Transverse colon (tissue), 4 donors: ENCODE measurements at regions not wholly inside any gene's neighbourhood (a gene's known extent, or its start where the extent isn't known, plus 50 kb on each side); places are given as distances from the start of the nearest gene placed in this dataset.

Experiments
- DNase-seq: peaks from one replicate; pipeline ENCODE4 v3.0.0-alpha.2; 2019
- H3K27ac ChIP-seq, 4 donors: fragments of 200-600 bp; sonication (generic); 2 replicates each; pipeline ENCODE4 v1.5.1; 2016 to 2018; ENCODE audit warnings: inconsistent platforms in 4 of 4
- H3K27me3 ChIP-seq: fragments of 200-600 bp; sonication (generic); 2 replicates; pipeline ENCODE4 v1.5.1; 2017; ENCODE audit warnings: inconsistent platforms
- H3K36me3 ChIP-seq, 4 donors: fragments of 200-600 bp; sonication (generic); 2 replicates each; pipeline ENCODE4 v1.5.1; 2017 to 2019; ENCODE audit warnings: inconsistent platforms in 4 of 4
- H3K4me1 ChIP-seq, 4 donors: fragments of 200-600 bp; sonication (generic); 2 replicates each; pipeline ENCODE4 v1.5.1; 2017 to 2020; ENCODE audit warnings: inconsistent platforms in 4 of 4
- H3K4me3 ChIP-seq, 4 donors: fragments of 200-600 bp; sonication (generic); 1 replicate in 1 of 4; 2 replicates in 3 of 4; pipeline versions ENCODE4 v1.5.1 to v1.6.1; 2017 to 2019; ENCODE audit warnings: inconsistent platforms in 4 of 4
- H3K9me3 ChIP-seq, 2 donors: fragments of 200-600 bp; sonication (generic); 2 replicates each; pipeline ENCODE4 v1.5.1; 2017 to 2019; ENCODE audit warnings: inconsistent platforms in 2 of 2
- EP300 ChIP-seq: sonication (generic); formaldehyde crosslinking; IDR thresholded peaks from one replicate; pipeline ENCODE4 v1.6.1; 2017; ENCODE audit warnings: antibody characterized with exemption, low read depth
- POLR2A ChIP-seq: fragments of 450-650 bp; IDR thresholded peaks from one replicate; pipeline ENCODE4 v1.6.1; 2016; ENCODE audit warnings: antibody characterized with exemption, mild to moderate bottlenecking, moderate library complexity
- POLR2AphosphoS5 ChIP-seq, 3 donors: sonication (generic); formaldehyde crosslinking; IDR thresholded peaks; one replicate each; pipeline ENCODE4 v1.6.1; 2016; ENCODE audit warnings: antibody characterized with exemption in 3 of 3
- WGBS, 2 donors: methylation state at CpG; one replicate each; pipeline ENCODE4 v1.1.5; 2018; ENCODE audit warnings: low coverage in 1 of 2; 5-methylcytosine and 5-hydroxymethylcytosine counted together
- in situ Hi-C, 4 donors: fragments of 200-750 bp; cut with MboI; loops; one replicate each; pipeline versions ENCODE4 v1.15.0 to v1.15.1; 2017; ENCODE audit warnings: low sequenced_read_pairs in 3 of 4, low pct_ligation_motif_present in 1 of 4, low pct_unique_long_range_greater_than_20kb in 1 of 4
- intact Hi-C: fragments of 100-400 bp; cut with DNase I; formaldehyde crosslinking; loops from one replicate; pipeline ENCODE4 v1.15.1; 2023; ENCODE audit warnings: low total_unique reads
- TF ChIP-seq, protein P1 (sequence below), 5 experiments: fragments of 200-600 bp in 3 of 5; fragments of 450-650 bp in 2 of 5; sonication (generic) in 3 of 5; IDR thresholded peaks; 1 replicate in 2 of 5; 2 replicates in 3 of 5; pipeline ENCODE4 v1.5.1; 2016 to 2017; ENCODE audit warnings: antibody characterized with exemption in 5 of 5, inconsistent platforms in 3 of 5, mild to moderate bottlenecking in 2 of 5, moderate library complexity in 1 of 5

DNA sequence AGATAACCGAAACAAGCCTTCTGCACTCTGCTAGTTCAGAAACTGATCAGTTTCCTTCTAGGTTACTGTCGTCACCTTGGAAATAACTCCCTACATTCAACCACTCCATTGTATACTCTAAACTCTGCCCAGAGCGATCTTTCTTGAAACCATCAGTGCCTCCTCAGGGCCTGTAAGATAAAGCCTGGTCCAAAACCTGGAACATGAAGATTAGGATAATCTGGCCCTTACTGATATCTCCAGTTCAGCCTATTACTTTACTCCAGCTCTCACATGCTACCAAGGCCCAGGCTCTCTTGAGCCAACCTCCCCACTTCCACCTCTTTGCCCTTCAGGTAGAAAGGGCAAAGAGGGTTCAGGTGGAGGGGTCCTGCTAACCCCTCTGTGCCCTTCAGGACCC is 125.3 kb upstream of the RXFP2 start:
- WGBS, 2 donors = 93% methylated on average over 3 of the region's 3 CpGs; no CpG with 5 or more reads in 1 of the 2 donors

DNA sequence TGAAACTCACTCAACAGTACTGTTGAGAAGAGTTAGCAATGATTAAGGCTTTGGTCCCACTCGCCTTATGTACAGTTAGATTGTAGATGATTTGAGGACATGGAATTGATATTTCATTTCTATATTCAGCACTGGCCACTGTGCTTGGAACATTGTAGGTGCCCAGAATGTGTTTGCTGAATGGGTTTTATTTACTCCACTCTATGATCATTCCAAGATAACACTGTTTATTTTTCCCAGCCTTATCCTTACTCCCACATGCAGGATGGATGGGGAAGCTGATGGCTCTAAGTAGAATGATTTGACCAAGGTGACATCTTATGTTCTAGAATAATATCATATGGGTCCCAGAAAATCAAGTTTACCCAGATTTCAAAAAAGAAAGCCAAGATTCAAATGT is 124.6 kb upstream of the RXFP2 start:
- Histone ChIP-seq H3K27ac (no peak overlapping the region), H3K4me3 (no peak overlapping the region), H3K36me3 (no peaks in the 10 kb centered on the region), H3K9me3 (peaks cover 0 to 8% of the 10 kb centered on the region in 2 donors), H3K4me1 (no peaks in the 10 kb centered on the region), H3K27me3 (no peaks in the 10 kb centered on the region)
- intact Hi-C loops (no loop called here), in situ Hi-C loops (no loop called here)
- no peak for TF ChIP-seq POLR2AphosphoS5 (IDR thresholded peaks at IDR 0.05)
- TF ChIP-seq EP300 = no peak
- no peak for TF ChIP-seq POLR2A
- TF ChIP-seq, protein P1, sequence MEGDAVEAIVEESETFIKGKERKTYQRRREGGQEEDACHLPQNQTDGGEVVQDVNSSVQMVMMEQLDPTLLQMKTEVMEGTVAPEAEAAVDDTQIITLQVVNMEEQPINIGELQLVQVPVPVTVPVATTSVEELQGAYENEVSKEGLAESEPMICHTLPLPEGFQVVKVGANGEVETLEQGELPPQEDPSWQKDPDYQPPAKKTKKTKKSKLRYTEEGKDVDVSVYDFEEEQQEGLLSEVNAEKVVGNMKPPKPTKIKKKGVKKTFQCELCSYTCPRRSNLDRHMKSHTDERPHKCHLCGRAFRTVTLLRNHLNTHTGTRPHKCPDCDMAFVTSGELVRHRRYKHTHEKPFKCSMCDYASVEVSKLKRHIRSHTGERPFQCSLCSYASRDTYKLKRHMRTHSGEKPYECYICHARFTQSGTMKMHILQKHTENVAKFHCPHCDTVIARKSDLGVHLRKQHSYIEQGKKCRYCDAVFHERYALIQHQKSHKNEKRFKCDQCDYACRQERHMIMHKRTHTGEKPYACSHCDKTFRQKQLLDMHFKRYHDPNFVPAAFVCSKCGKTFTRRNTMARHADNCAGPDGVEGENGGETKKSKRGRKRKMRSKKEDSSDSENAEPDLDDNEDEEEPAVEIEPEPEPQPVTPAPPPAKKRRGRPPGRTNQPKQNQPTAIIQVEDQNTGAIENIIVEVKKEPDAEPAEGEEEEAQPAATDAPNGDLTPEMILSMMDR (IDR thresholded peaks at IDR 0.05) = no peak
- DNase-seq = no peak
- WGBS, 2 donors = 64 to 71% methylated on average over 1 of the region's 1 CpG

More for the DNA sequence above, 125.3 kb upstream of the RXFP2 start:
- Histone ChIP-seq H3K9me3 (peaks cover 0 to 8% of the 10 kb centered on the region in 2 donors), H3K36me3 (no peaks in the 10 kb centered on the region), H3K4me1 (no peaks in the 10 kb centered on the region), H3K27me3 (no peaks in the 10 kb centered on the region), H3K27ac (no peak overlapping the region), H3K4me3 (no peak overlapping the region)
- in situ Hi-C loops (no loop called here), intact Hi-C loops (no loop called here)
- TF ChIP-seq POLR2A (no peak), POLR2AphosphoS5 (IDR thresholded peaks at IDR 0.05) (no peak), EP300 (no peak)
- no peak for DNase-seq

DNA sequence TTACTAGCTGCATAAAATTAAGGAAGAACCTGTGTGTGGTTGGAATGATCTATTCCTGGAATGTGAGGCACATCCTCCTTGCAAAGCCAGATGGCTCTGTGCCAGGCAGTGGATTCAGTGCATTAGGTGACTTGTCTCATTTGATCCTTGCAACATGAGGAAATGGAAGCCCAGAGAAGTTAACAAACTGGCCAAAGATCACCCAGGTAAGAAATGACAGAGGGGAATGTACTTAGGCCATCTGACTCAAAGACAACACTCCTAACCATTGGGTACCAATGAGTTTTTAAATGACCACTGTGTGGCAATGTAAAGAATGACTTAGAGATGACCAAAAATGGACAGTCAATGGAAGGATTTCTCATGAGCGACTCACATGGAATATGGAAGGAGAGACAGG is 114.2 kb upstream of the RXFP2 start:
- Histone ChIP-seq H3K27ac (no peak overlapping the region), H3K4me3 (no peak overlapping the region), H3K9me3 (no peaks in the 10 kb centered on the region), H3K27me3 (no peaks in the 10 kb centered on the region), H3K36me3 (no peaks in the 10 kb centered on the region), H3K4me1 (no peaks in the 10 kb centered on the region)
- in situ Hi-C loops (no loop called here), intact Hi-C loops (loop anchor here (5.0 kb wide), 2 partner anchors 138 to 603 kb away; no protein-coding TSS in a partner anchor)
- TF ChIP-seq POLR2AphosphoS5 (IDR thresholded peaks at IDR 0.05) = no peak
- WGBS, 2 donors = 90 to 100% methylated on average over 1 of the region's 1 CpG
- no peak for DNase-seq

DNA sequence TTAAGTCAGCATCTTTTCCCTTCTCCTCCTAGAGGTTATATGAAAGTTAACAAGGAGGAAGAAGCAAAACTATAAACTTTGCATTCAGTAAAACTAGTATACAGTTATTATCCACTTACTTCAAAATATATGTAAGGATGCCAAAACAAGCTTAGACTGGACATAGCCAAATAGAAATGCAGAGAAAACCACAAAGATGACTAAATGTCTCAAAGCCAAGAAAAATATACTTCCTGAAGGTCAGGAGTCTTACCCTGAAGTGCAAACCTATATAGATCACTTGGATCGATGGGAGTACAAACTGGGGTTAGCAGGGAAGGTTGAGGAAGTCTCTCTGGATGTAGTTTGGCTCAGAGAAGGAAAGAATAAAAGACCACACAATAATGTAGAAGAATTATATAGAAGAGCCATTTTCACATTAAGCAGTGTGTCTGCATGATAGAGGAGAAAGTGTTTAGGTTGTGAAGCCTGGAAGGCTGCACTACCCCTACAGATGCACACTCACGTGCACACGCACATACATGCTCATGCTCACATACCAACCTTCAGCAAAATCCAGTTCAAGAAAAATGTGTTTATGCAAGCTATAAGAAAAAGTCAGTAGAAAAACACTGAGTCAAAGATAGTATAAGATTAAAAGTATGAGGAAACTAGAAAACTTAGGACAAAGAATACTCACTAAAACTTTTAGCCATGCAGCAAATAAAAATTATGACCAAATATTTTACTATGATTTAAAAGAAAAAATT is 112.1 kb upstream of the RXFP2 start:
- 93 to 100% methylated on average over 2 to 3 of the region's 3 CpGs for WGBS, 2 donors
- no peaks in the 10 kb centered on the region for H3K36me3 ChIP-seq
- H3K4me3 ChIP-seq = no peak overlapping the region
- no peaks in the 10 kb centered on the region for H3K27me3 ChIP-seq
- no peaks in the 10 kb centered on the region for H3K4me1 ChIP-seq
- intact Hi-C loops (loop anchor here (5.0 kb wide), 2 partner anchors 140 to 605 kb away; no protein-coding TSS in a partner anchor), in situ Hi-C loops (no loop called here)
- H3K27ac ChIP-seq = no peak overlapping the region
- TF ChIP-seq POLR2A (no peak), EP300 (no peak), POLR2AphosphoS5 (IDR thresholded peaks at IDR 0.05) (no peak)
- TF ChIP-seq, protein P1 (IDR thresholded peaks at IDR 0.05) = no peak
- DNase-seq = no peak
- no peaks in the 10 kb centered on the region for H3K9me3 ChIP-seq

DNA sequence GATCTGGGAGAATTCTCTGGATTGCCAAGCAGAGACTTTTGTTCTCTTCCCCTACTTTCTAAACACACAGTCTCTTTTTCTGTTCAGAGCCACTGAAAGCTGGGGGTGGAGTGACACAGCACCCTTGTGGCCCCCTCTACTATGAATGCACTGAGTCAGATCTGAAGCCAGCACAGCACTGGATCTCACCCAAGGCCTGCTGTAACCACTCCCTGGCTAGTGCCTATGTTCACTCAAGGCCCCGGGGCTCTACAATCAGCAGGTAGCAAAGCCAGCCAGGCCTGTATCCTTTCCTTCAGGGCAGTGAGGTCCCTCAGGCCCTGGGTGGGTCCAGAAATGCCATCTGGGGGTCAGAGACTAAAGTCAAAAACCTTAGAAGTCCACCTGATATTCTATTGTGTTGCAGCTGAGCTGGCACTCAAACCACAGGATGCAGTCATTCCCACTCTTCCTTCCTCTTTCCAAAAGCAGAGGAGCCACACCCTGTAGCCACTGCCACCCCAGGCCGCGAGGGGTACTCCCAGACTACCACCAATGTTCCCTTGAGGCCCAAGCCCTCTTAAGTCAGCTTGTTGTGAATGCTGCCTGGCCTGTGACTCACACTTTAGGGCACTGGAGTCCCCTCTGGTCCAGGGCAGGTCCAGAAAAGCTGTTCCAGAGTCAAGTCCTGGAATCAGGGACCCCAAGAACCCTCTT is 110.1 kb upstream of the RXFP2 start:
- DNase-seq = no peak
- H3K27me3 ChIP-seq = no peaks in the 10 kb centered on the region
- H3K9me3 ChIP-seq = no peaks in the 10 kb centered on the region
- TF ChIP-seq POLR2A (no peak), EP300 (no peak), POLR2AphosphoS5 (IDR thresholded peaks at IDR 0.05) (no peak)
- TF ChIP-seq, protein P1 (IDR thresholded peaks at IDR 0.05) = no peak
- H3K27ac ChIP-seq = no peak overlapping the region
- intact Hi-C loops (loop anchor here (5.0 kb wide), 2 partner anchors 142 to 607 kb away; no protein-coding TSS in a partner anchor), in situ Hi-C loops (no loop called here)
- no peaks in the 10 kb centered on the region for H3K4me1 ChIP-seq
- 0 to 33% methylated on average over 2 to 3 of the region's 3 CpGs for WGBS, 2 donors
- H3K36me3 ChIP-seq = no peaks in the 10 kb centered on the region
- H3K4me3 ChIP-seq = no peak overlapping the region
